CD4-positive, alpha-beta memory T cell (primary cell): ENCODE measurements at regions not wholly inside any gene's neighbourhood (a gene's known extent, or its start where the extent isn't known, plus 50 kb on each side); places are given as distances from the start of the nearest gene placed in this dataset.

Experiments used
- CTCF ChIA-PET: fragments of 350-600 bp; sonication (Branson Sonifier 250); formaldehyde crosslinking; loops from one replicate; lab custom pipeline; 2021; ENCODE audit warnings: inconsistent platforms; ENCODE audit not compliant: partially characterized antibody; lab: Charles Lee
- POLR2A ChIA-PET: fragments of 350-600 bp; sonication (Branson Sonifier 250); formaldehyde crosslinking; loops from one replicate; lab custom pipeline; 2021; ENCODE audit not compliant: partially characterized antibody; lab: Charles Lee
- DNase-seq, 5 donors: peaks; one replicate each; pipeline versions ENCODE4 v3.0.0 to v3.0.0-alpha.2; 2020 to 2022; ENCODE audit warnings: mixed read lengths in 1 of 5
- H3K27ac ChIP-seq: one replicate; pipeline ENCODE4 v1.7.0; 2013; ENCODE audit warnings: low read depth, low read length
- H3K27me3 ChIP-seq: 2 replicates; pipeline ENCODE4 v1.7.0; 2013; ENCODE audit warnings: mild to moderate bottlenecking, low read length, moderate library complexity; ENCODE audit not compliant: insufficient read depth
- H3K36me3 ChIP-seq: 2 replicates; pipeline ENCODE4 v1.7.0; 2013; ENCODE audit warnings: mild to moderate bottlenecking, low read length, moderate library complexity; ENCODE audit not compliant: insufficient read depth
- H3K4me1 ChIP-seq: 2 replicates; pipeline ENCODE4 v1.7.0; 2013; ENCODE audit warnings: mild to moderate bottlenecking, low read length, moderate library complexity; ENCODE audit not compliant: insufficient read depth
- H3K4me3 ChIP-seq, 2 donors: one replicate each; pipeline ENCODE4 v1.7.0; 2013; ENCODE audit warnings: low read length in 2 of 2, mild to moderate bottlenecking in 1 of 2
- H3K9me3 ChIP-seq, 2 donors: one replicate each; pipeline ENCODE4 v1.7.0; 2013; ENCODE audit warnings: low read length in 2 of 2, control low read depth in 1 of 2; ENCODE audit not compliant: control insufficient read depth in 1 of 2
- H3K27ac Mint-ChIP-seq, 7 donors: one replicate each; pipeline ENCODE4 v1.8.0; 2020 to 2021; ENCODE audit warnings: mixed read lengths in 7 of 7, mild to moderate bottlenecking in 6 of 7, inconsistent platforms in 3 of 7, moderate library complexity in 3 of 7
- H3K27me3 Mint-ChIP-seq, 2 donors: one replicate each; pipeline ENCODE4 v1.8.0; 2020 to 2021; ENCODE audit warnings: mixed read lengths in 2 of 2
- H3K36me3 Mint-ChIP-seq, 2 donors: one replicate each; pipeline ENCODE4 v1.8.0; 2020 to 2021; ENCODE audit warnings: mixed read lengths in 2 of 2, inconsistent platforms in 1 of 2, mild to moderate bottlenecking in 1 of 2
- H3K4me1 Mint-ChIP-seq, 4 donors: one replicate each; pipeline ENCODE4 v1.8.0; 2020 to 2021; ENCODE audit warnings: mixed read lengths in 4 of 4, mild to moderate bottlenecking in 1 of 4
- H3K4me3 Mint-ChIP-seq, 8 donors: one replicate each; pipeline ENCODE4 v1.8.0; 2020 to 2021; ENCODE audit warnings: mixed read lengths in 8 of 8, mild to moderate bottlenecking in 7 of 8, moderate library complexity in 6 of 8, inconsistent platforms in 3 of 8
- H3K9me3 Mint-ChIP-seq, 8 donors: one replicate each; pipeline ENCODE4 v1.8.0; 2020 to 2021; ENCODE audit warnings: mixed read lengths in 8 of 8, mild to moderate bottlenecking in 5 of 8, inconsistent platforms in 3 of 8, moderate library complexity in 1 of 8
- intact Hi-C: fragments of 100-400 bp; cut with micrococcal nuclease; formaldehyde crosslinking; loops from one replicate; pipeline ENCODE4 v1.15.1; 2023

- no peaks in the 10 kb centered on the region for H3K4me1 ChIP-seq
- ChIA-PET POLR2A (no interaction called here), CTCF (no interaction called here)
- no peak overlapping the region for H3K27ac ChIP-seq
- intact Hi-C loops: no loop called here
- Mint-ChIP-seq H3K4me3 (no peak overlapping the region), H3K27me3 (peaks cover 3 to 4% of the 10 kb centered on the region in 2 donors), H3K36me3 (no peaks in the 10 kb centered on the region), H3K4me1 (no peaks in the 10 kb centered on the region), H3K27ac (no peak overlapping the region), H3K9me3 (no peaks in the 10 kb centered on the region)
- H3K36me3 ChIP-seq: no peaks in the 10 kb centered on the region
- no peaks in the 10 kb centered on the region for H3K27me3 ChIP-seq
- no peak overlapping the region for H3K4me3 ChIP-seq
- H3K9me3 ChIP-seq: no peaks in the 10 kb centered on the region
- no peak for DNase-seq
Measured at GRCh38 chr6:40695114-40695513, 108.0 kb upstream of the LRFN2 start.

DNA sequence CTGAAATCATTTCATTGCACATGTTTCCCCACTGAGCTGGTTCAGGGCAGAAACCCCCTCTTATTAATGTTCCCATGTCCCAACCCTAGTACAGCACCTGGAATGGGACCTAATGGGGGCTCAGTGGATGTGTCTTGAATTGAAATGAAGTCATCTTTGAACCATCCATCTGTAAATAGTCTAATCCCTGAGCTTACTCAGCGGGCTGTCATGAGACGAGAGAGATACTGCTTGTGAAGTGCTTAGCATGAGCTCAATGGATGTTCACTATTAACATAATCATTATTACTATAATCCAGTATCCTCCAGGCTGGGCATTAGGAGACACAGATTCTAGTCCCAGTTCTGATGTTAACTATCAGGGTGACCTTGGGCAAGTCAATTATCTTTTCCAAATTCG lies 106.6 kb upstream of the LRFN2 start:
- no peaks in the 10 kb centered on the region for H3K36me3 ChIP-seq
- H3K27me3 ChIP-seq: no peaks in the 10 kb centered on the region
- no peak for DNase-seq
- H3K4me3 Mint-ChIP-seq: no peak overlapping the region
- no peak overlapping the region for H3K4me3 ChIP-seq
- no peaks in the 10 kb centered on the region for H3K9me3 Mint-ChIP-seq
- ChIA-PET POLR2A (no interaction called here), CTCF (no interaction called here)
- intact Hi-C loops: no loop called here
- H3K4me1 ChIP-seq: no peaks in the 10 kb centered on the region
- H3K36me3 Mint-ChIP-seq: no peaks in the 10 kb centered on the region
- no peak overlapping the region for H3K27ac Mint-ChIP-seq
- H3K27ac ChIP-seq: no peak overlapping the region
- no peaks in the 10 kb centered on the region for H3K9me3 ChIP-seq
- peaks cover 5% of the 10 kb centered on the region in 2 donors for H3K27me3 Mint-ChIP-seq
- H3K4me1 Mint-ChIP-seq: no peaks in the 10 kb centered on the region

DNA sequence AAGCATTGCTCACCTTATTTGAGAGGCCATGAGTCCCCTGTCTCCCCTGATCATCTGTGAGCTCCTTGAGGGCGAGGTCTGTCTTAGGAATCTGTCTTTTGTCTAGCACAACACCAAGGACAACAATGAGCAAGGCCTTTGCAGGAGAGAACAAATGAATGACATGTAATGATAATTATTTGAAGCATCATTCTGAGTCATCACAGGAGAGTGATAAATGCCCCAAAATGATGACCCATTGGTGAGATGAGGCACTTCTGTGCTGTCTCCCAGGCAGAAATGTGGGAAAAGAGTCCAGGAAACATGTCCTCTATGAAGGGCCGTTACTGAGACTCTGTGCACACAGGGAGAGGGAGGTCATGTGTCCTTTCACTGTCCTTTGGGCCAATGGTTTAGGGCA lies 105.2 kb upstream of the LRFN2 start:
- Histone ChIP-seq H3K27me3 (no peaks in the 10 kb centered on the region), H3K36me3 (no peaks in the 10 kb centered on the region), H3K9me3 (no peaks in the 10 kb centered on the region), H3K4me3 (no peak overlapping the region), H3K27ac (no peak overlapping the region), H3K4me1 (no peaks in the 10 kb centered on the region)
- Mint-ChIP-seq H3K36me3 (no peaks in the 10 kb centered on the region), H3K4me1 (no peaks in the 10 kb centered on the region), H3K27ac (no peak overlapping the region), H3K4me3 (no peak overlapping the region), H3K27me3 (peaks cover 8 to 9% of the 10 kb centered on the region in 2 donors), H3K9me3 (no peaks in the 10 kb centered on the region)
- ChIA-PET POLR2A (no interaction called here), CTCF (no interaction called here)
- intact Hi-C loops: no loop called here
- no peak for DNase-seq

- Mint-ChIP-seq H3K9me3 (peaks cover 0 to 12% (median 7%) of the 10 kb centered on the region in 8 donors), H3K4me1 (no peaks in the 10 kb centered on the region), H3K27ac (no peak overlapping the region), H3K27me3 (peaks cover 9 to 10% of the 10 kb centered on the region in 2 donors), H3K4me3 (no peak overlapping the region), H3K36me3 (no peaks in the 10 kb centered on the region)
- Histone ChIP-seq H3K4me1 (no peaks in the 10 kb centered on the region), H3K4me3 (no peak overlapping the region), H3K27ac (no peak overlapping the region), H3K27me3 (no peaks in the 10 kb centered on the region), H3K36me3 (no peaks in the 10 kb centered on the region), H3K9me3 (no peaks in the 10 kb centered on the region)
- intact Hi-C loops: no loop called here
- ChIA-PET CTCF (no interaction called here), POLR2A (no interaction called here)
- no peak for DNase-seq
Measured at GRCh38 chr6:40689185-40689584, 102.0 kb upstream of the LRFN2 start.

GRCh38 chr6:40688214-40688761 lies 101.1 kb upstream of the LRFN2 start:
- CTCF ChIA-PET: interaction anchor here (1.0 kb wide), 1 partner anchor 27 kb away, joined by 3 read pairs; no protein-coding TSS in a partner anchor
- H3K27me3 Mint-ChIP-seq: peaks cover 7 to 10% of the 10 kb centered on the region in 2 donors

DNA sequence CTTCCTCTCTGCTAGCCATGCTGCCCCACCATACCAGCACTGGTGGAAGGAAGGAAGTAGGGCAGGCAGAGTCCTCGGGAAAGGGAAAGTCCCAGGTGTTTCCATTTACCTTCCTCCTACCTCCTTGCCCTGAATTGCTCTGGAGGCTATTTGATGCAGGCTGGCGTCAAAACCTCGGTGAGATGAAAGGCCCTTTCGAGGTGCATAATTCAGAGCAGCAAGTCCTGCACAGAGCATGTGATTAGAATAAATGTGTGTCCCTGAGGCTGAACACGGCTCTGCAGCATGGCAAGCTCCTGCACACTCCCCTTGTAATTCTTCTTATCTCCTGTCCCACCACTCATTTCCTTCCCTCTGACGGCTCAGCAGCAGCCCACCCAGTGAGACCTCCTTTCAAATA lies 98.7 kb upstream of the LRFN2 start:
- Mint-ChIP-seq H3K9me3 (peaks cover 0 to 12% (median 7%) of the 10 kb centered on the region in 8 donors), H3K4me1 (no peaks in the 10 kb centered on the region), H3K27me3 (peaks cover 7 to 11% of the 10 kb centered on the region in 2 donors), H3K36me3 (no peaks in the 10 kb centered on the region), H3K4me3 (no peak overlapping the region), H3K27ac (no peak overlapping the region)
- H3K27ac ChIP-seq: no peak overlapping the region
- POLR2A ChIA-PET: no interaction called here
- H3K4me1 ChIP-seq: no peaks in the 10 kb centered on the region
- no peak for DNase-seq
- intact Hi-C loops: no loop called here
- CTCF ChIA-PET: no interaction called here
- H3K27me3 ChIP-seq: no peaks in the 10 kb centered on the region
- H3K4me3 ChIP-seq: no peak overlapping the region
- H3K9me3 ChIP-seq: no peaks in the 10 kb centered on the region
- H3K36me3 ChIP-seq: no peaks in the 10 kb centered on the region

More at GRCh38 chr6:40688214-40688761, 101.1 kb upstream of the LRFN2 start:
- no peaks in the 10 kb centered on the region for H3K4me1 Mint-ChIP-seq
- no peaks in the 10 kb centered on the region for H3K36me3 Mint-ChIP-seq
- no peaks in the 10 kb centered on the region for H3K27me3 ChIP-seq
- no peak overlapping the region for H3K27ac ChIP-seq
- no peaks in the 10 kb centered on the region for H3K9me3 ChIP-seq
- peaks cover 0 to 12% (median 7%) of the 10 kb centered on the region in 8 donors for H3K9me3 Mint-ChIP-seq
- intact Hi-C loops: no loop called here
- H3K4me1 ChIP-seq: no peaks in the 10 kb centered on the region
- H3K4me3 ChIP-seq: no peak overlapping the region
- POLR2A ChIA-PET: no interaction called here
- no peak for DNase-seq
- no peak overlapping the region for H3K4me3 Mint-ChIP-seq
- H3K36me3 ChIP-seq: no peaks in the 10 kb centered on the region
- no peak overlapping the region for H3K27ac Mint-ChIP-seq

DNA sequence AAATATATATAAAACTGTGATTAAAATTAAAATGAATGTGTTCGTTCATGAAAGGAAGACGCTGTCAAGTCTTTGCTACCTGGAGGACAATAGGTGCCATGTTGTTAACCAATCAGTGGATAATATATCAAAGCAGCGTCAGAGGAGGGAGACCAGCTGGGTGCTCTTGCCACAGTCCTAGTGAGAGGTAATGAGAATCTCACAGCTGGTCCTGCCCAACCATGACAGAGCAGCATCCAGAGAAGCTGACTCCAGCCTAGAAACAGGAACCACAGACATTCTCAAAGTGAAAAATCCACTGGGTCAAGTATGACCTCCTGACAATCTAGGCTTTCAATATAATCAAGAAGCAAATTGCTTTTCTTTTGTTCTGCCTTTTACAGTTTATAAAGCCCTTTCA lies 94.5 kb upstream of the LRFN2 start:
- Mint-ChIP-seq H3K36me3 (no peaks in the 10 kb centered on the region), H3K27ac (no peak overlapping the region), H3K4me1 (no peaks in the 10 kb centered on the region), H3K9me3 (peaks cover 0 to 16% (median 8%) of the 10 kb centered on the region in 8 donors), H3K4me3 (no peak overlapping the region), H3K27me3 (peaks cover 5 to 15% of the 10 kb centered on the region in 2 donors)
- Histone ChIP-seq H3K27ac (no peak overlapping the region), H3K27me3 (no peaks in the 10 kb centered on the region), H3K4me3 (no peak overlapping the region), H3K9me3 (no peaks in the 10 kb centered on the region), H3K36me3 (no peaks in the 10 kb centered on the region), H3K4me1 (no peaks in the 10 kb centered on the region)
- intact Hi-C loops: no loop called here
- ChIA-PET CTCF (no interaction called here), POLR2A (no interaction called here)
- DNase-seq: no peak

DNA sequence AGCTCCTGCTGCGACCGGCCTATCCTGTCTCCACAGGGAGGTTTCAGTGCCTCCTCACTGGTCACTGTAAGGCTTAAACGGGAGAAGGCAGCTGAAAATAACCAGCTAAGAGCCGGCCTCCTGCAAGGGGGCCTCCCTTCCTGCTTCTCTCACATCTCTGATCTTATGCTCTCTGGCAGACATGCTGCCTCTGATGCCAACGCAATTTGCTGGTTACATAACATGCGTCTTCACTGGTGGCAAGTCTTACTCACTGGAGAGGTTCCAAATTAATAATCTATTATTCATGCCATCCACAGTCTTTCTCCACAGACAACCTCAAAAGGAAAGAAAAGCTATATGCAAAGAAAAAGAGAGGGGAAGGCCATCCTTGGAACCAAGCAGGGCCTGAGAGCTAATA lies 91.8 kb upstream of the LRFN2 start:
- H3K9me3 Mint-ChIP-seq: peaks cover 0 to 8% (median 4%) of the 10 kb centered on the region in 8 donors

More for the DNA sequence above, 91.8 kb upstream of the LRFN2 start:
- no peaks in the 10 kb centered on the region for H3K4me1 ChIP-seq
- Mint-ChIP-seq H3K36me3 (no peaks in the 10 kb centered on the region), H3K27ac (no peak overlapping the region), H3K27me3 (peaks cover 5 to 20% of the 10 kb centered on the region in 2 donors), H3K4me1 (no peaks in the 10 kb centered on the region), H3K4me3 (no peak overlapping the region)
- H3K27ac ChIP-seq: no peak overlapping the region
- H3K4me3 ChIP-seq: no peak overlapping the region
- no peaks in the 10 kb centered on the region for H3K36me3 ChIP-seq
- intact Hi-C loops: no loop called here
- H3K27me3 ChIP-seq: no peaks in the 10 kb centered on the region
- POLR2A ChIA-PET: no interaction called here
- no peaks in the 10 kb centered on the region for H3K9me3 ChIP-seq
- DNase-seq: no peak
- CTCF ChIA-PET: no interaction called here
